Transverse colon (tissue), 4 donors: ENCODE measurements at regions not wholly inside any gene's neighbourhood (a gene's known extent, or its start where the extent isn't known, plus 50 kb on each side); places are given as distances from the start of the nearest gene placed in this dataset.

Experiments
- DNase-seq: peaks from one replicate; pipeline ENCODE4 v3.0.0-alpha.2; 2019
- H3K27ac ChIP-seq, 4 donors: fragments of 200-600 bp; sonication (generic); 2 replicates each; pipeline ENCODE4 v1.5.1; 2016 to 2018; ENCODE audit warnings: inconsistent platforms in 4 of 4
- H3K27me3 ChIP-seq: fragments of 200-600 bp; sonication (generic); 2 replicates; pipeline ENCODE4 v1.5.1; 2017; ENCODE audit warnings: inconsistent platforms
- H3K36me3 ChIP-seq, 4 donors: fragments of 200-600 bp; sonication (generic); 2 replicates each; pipeline ENCODE4 v1.5.1; 2017 to 2019; ENCODE audit warnings: inconsistent platforms in 4 of 4
- H3K4me1 ChIP-seq, 4 donors: fragments of 200-600 bp; sonication (generic); 2 replicates each; pipeline ENCODE4 v1.5.1; 2017 to 2020; ENCODE audit warnings: inconsistent platforms in 4 of 4
- H3K4me3 ChIP-seq, 4 donors: fragments of 200-600 bp; sonication (generic); 1 replicate in 1 of 4; 2 replicates in 3 of 4; pipeline versions ENCODE4 v1.5.1 to v1.6.1; 2017 to 2019; ENCODE audit warnings: inconsistent platforms in 4 of 4
- H3K9me3 ChIP-seq, 2 donors: fragments of 200-600 bp; sonication (generic); 2 replicates each; pipeline ENCODE4 v1.5.1; 2017 to 2019; ENCODE audit warnings: inconsistent platforms in 2 of 2
- CTCF ChIP-seq, 5 experiments: fragments of 200-600 bp in 3 of 5; fragments of 450-650 bp in 2 of 5; sonication (generic) in 3 of 5; IDR thresholded peaks; 1 replicate in 2 of 5; 2 replicates in 3 of 5; pipeline ENCODE4 v1.5.1; 2016 to 2017; ENCODE audit warnings: antibody characterized with exemption in 5 of 5, inconsistent platforms in 3 of 5, mild to moderate bottlenecking in 2 of 5, moderate library complexity in 1 of 5
- EP300 ChIP-seq: sonication (generic); formaldehyde crosslinking; IDR thresholded peaks from one replicate; pipeline ENCODE4 v1.6.1; 2017; ENCODE audit warnings: antibody characterized with exemption, low read depth
- POLR2A ChIP-seq: fragments of 450-650 bp; IDR thresholded peaks from one replicate; pipeline ENCODE4 v1.6.1; 2016; ENCODE audit warnings: antibody characterized with exemption, mild to moderate bottlenecking, moderate library complexity
- POLR2AphosphoS5 ChIP-seq, 3 donors: sonication (generic); formaldehyde crosslinking; IDR thresholded peaks; one replicate each; pipeline ENCODE4 v1.6.1; 2016; ENCODE audit warnings: antibody characterized with exemption in 3 of 3
- WGBS, 2 donors: methylation state at CpG; one replicate each; pipeline ENCODE4 v1.1.5; 2018; ENCODE audit warnings: low coverage in 1 of 2; 5-methylcytosine and 5-hydroxymethylcytosine counted together
- in situ Hi-C, 4 donors: fragments of 200-750 bp; cut with MboI; loops; one replicate each; pipeline versions ENCODE4 v1.15.0 to v1.15.1; 2017; ENCODE audit warnings: low sequenced_read_pairs in 3 of 4, low pct_ligation_motif_present in 1 of 4, low pct_unique_long_range_greater_than_20kb in 1 of 4
- intact Hi-C: fragments of 100-400 bp; cut with DNase I; formaldehyde crosslinking; loops from one replicate; pipeline ENCODE4 v1.15.1; 2023; ENCODE audit warnings: low total_unique reads

- Histone ChIP-seq H3K36me3 (no peaks in the 10 kb centered on the region), H3K4me1 (no peaks in the 10 kb centered on the region), H3K27ac (no peak overlapping the region), H3K27me3 (no peaks in the 10 kb centered on the region), H3K4me3 (no peak overlapping the region), H3K9me3 (no peaks in the 10 kb centered on the region)
- intact Hi-C loops = no loop called here
- TF ChIP-seq POLR2A (no peak), CTCF (IDR thresholded peaks at IDR 0.05) (no peak), EP300 (no peak), POLR2AphosphoS5 (IDR thresholded peaks at IDR 0.05) (no peak)
- no peak for DNase-seq
- in situ Hi-C loops = no loop called here
Measured at GRCh38 chr3:177960722-177961121, 575.5 kb upstream of the KCNMB2 start.

- TF ChIP-seq POLR2AphosphoS5 (IDR thresholded peaks at IDR 0.05) = no peak
- no peak for TF ChIP-seq POLR2A
- TF ChIP-seq CTCF (IDR thresholded peaks at IDR 0.05) = no peak
- no peak for TF ChIP-seq EP300
Measured at GRCh38 chr3:177961784-177962183, 574.5 kb upstream of the KCNMB2 start.

GRCh38 chr3:177966493-177966892 lies 569.7 kb upstream of the KCNMB2 start:
- in situ Hi-C loops = no loop called here
- intact Hi-C loops = no loop called here
- Histone ChIP-seq H3K4me1 (no peaks in the 10 kb centered on the region), H3K9me3 (no peaks in the 10 kb centered on the region), H3K4me3 (no peak overlapping the region), H3K27me3 (no peaks in the 10 kb centered on the region), H3K36me3 (no peaks in the 10 kb centered on the region), H3K27ac (no peak overlapping the region)
- DNase-seq = no peak
- 88 to 100% methylated on average over 1 of the region's 1 CpG for WGBS, 2 donors
- no peak for TF ChIP-seq CTCF (IDR thresholded peaks at IDR 0.05)

More at GRCh38 chr3:177961784-177962183, 574.5 kb upstream of the KCNMB2 start:
- H3K27me3 ChIP-seq = no peaks in the 10 kb centered on the region
- H3K27ac ChIP-seq = no peak overlapping the region
- in situ Hi-C loops = no loop called here
- no peak overlapping the region for H3K4me3 ChIP-seq
- intact Hi-C loops = no loop called here
- H3K4me1 ChIP-seq = no peaks in the 10 kb centered on the region
- no peak for DNase-seq
- H3K9me3 ChIP-seq = no peaks in the 10 kb centered on the region
- 89 to 91% methylated on average over 1 to 3 of the region's 3 CpGs for WGBS, 2 donors
- no peaks in the 10 kb centered on the region for H3K36me3 ChIP-seq

GRCh38 chr3:177968891-177969290 lies 567.3 kb upstream of the KCNMB2 start:
- TF ChIP-seq CTCF (IDR thresholded peaks at IDR 0.05) (no peak), POLR2A (no peak), POLR2AphosphoS5 (IDR thresholded peaks at IDR 0.05) (no peak), EP300 (no peak)
- no peaks in the 10 kb centered on the region for H3K36me3 ChIP-seq
- 89 to 93% methylated on average over 2 of the region's 2 CpGs for WGBS, 2 donors
- no peaks in the 10 kb centered on the region for H3K9me3 ChIP-seq
- no peak overlapping the region for H3K4me3 ChIP-seq
- no peak for DNase-seq
- no peaks in the 10 kb centered on the region for H3K4me1 ChIP-seq
- no peaks in the 10 kb centered on the region for H3K27me3 ChIP-seq
- intact Hi-C loops (no loop called here), in situ Hi-C loops (no loop called here)
- H3K27ac ChIP-seq = no peak overlapping the region
